CD4-positive, alpha-beta T cell treated with Interleukin-4 for 4 hours (primary cell): ENCODE measurements at regions not wholly inside any gene's neighbourhood (a gene's known extent, or its start where the extent isn't known, plus 50 kb on each side); places are given as distances from the start of the nearest gene placed in this dataset.

ENCODE experiments used
- DNase-seq: peaks from one replicate; pipeline ENCODE4 v3.0.0-alpha.2; 2020

GRCh38 chr4:179757641-179758040 lies 2315.4 kb upstream of the AGA start:
- no peak for DNase-seq

GRCh38 chr4:179762840-179763239 lies 2320.6 kb upstream of the AGA start:
- no peak for DNase-seq

GRCh38 chr4:179766938-179767337 lies 2324.7 kb upstream of the AGA start:
- no peak for DNase-seq

GRCh38 chr4:179768996-179769395 lies 2326.8 kb upstream of the AGA start:
- no peak for DNase-seq

- no peak for DNase-seq
Measured at GRCh38 chr4:179797738-179798137, 2355.5 kb upstream of the AGA start.

- DNase-seq: no peak
Measured at GRCh38 chr4:179803857-179804256, 2361.6 kb upstream of the AGA start.

GRCh38 chr4:179804440-179804839 lies 2362.2 kb upstream of the AGA start:
- DNase-seq: no peak

- no peak for DNase-seq
Measured at GRCh38 chr4:179817317-179817716, 2375.1 kb upstream of the AGA start.

- no peak for DNase-seq
Measured at GRCh38 chr4:179823342-179823741, 2381.1 kb upstream of the AGA start.

- no peak for DNase-seq
Measured at GRCh38 chr4:179831274-179831673, 2389.0 kb upstream of the AGA start.

GRCh38 chr4:179836179-179837075 lies 2394.2 kb upstream of the AGA start:
- DNase-seq: no peak

- no peak for DNase-seq
Measured at GRCh38 chr4:179843370-179843769, 2399.8 kb upstream of the TENM3 start.

- no peak for DNase-seq
Measured at GRCh38 chr4:179855469-179855868, 2387.7 kb upstream of the TENM3 start.

GRCh38 chr4:179858221-179858620 lies 2385.0 kb upstream of the TENM3 start:
- DNase-seq: no peak

GRCh38 chr4:179867300-179867878 lies 2375.8 kb upstream of the TENM3 start:
- DNase-seq: no peak

- no peak for DNase-seq
Measured at GRCh38 chr4:179871726-179872125, 2371.5 kb upstream of the TENM3 start.

- no peak for DNase-seq
Measured at GRCh38 chr4:179872755-179873154, 2370.4 kb upstream of the TENM3 start.

- no peak for DNase-seq
Measured at GRCh38 chr4:179880756-179881155, 2362.4 kb upstream of the TENM3 start.

GRCh38 chr4:179894066-179894778 lies 2349.0 kb upstream of the TENM3 start:
- DNase-seq: no peak

- DNase-seq: no peak
Measured at GRCh38 chr4:179919587-179919986, 2323.6 kb upstream of the TENM3 start.

GRCh38 chr4:179927473-179927872 lies 2315.7 kb upstream of the TENM3 start:
- no peak for DNase-seq

GRCh38 chr4:179941911-179942310 lies 2301.3 kb upstream of the TENM3 start:
- no peak for DNase-seq

- DNase-seq: no peak
Measured at GRCh38 chr4:179976777-179977176, 2266.4 kb upstream of the TENM3 start.

GRCh38 chr4:179977378-179977777 lies 2265.8 kb upstream of the TENM3 start:
- DNase-seq: no peak
